VCaP (cell line): ENCODE measurements at regions not wholly inside any gene's neighbourhood (a gene's known extent, or its start where the extent isn't known, plus 50 kb on each side); places are given as distances from the start of the nearest gene placed in this dataset.

Experiments
- H3K27ac ChIP-seq: fragments of 450-650 bp; 2 replicates; pipeline ENCODE4 v1.5.1; 2017
- TF ChIP-seq, protein P1 (sequence below): fragments of 450-650 bp; conservative IDR thresholded peaks from 2 replicates; pipeline ENCODE4 v1.5.1; 2017; ENCODE audit warnings: mild to moderate bottlenecking, moderate library complexity

DNA sequence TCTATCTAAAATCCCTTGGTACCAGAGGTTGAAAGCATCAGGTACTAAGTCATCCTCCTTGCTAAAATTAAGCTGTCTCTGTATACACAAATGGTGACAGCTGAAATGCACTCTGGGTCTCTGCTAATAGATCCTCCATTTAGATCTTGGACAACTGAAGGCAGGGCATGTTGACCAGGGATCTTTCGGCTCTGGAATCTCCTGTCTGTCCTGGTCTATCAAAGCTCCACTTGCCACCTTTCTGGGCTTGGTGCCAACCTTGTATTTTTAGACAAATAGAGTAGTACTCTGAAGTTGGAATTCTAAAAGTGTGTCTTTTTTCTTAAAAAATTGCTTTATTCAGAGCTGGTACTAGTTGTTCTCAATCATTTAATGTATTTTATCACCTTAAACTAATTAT is 135.2 kb upstream of the HMHB1 start:
- TF ChIP-seq, protein P1, sequence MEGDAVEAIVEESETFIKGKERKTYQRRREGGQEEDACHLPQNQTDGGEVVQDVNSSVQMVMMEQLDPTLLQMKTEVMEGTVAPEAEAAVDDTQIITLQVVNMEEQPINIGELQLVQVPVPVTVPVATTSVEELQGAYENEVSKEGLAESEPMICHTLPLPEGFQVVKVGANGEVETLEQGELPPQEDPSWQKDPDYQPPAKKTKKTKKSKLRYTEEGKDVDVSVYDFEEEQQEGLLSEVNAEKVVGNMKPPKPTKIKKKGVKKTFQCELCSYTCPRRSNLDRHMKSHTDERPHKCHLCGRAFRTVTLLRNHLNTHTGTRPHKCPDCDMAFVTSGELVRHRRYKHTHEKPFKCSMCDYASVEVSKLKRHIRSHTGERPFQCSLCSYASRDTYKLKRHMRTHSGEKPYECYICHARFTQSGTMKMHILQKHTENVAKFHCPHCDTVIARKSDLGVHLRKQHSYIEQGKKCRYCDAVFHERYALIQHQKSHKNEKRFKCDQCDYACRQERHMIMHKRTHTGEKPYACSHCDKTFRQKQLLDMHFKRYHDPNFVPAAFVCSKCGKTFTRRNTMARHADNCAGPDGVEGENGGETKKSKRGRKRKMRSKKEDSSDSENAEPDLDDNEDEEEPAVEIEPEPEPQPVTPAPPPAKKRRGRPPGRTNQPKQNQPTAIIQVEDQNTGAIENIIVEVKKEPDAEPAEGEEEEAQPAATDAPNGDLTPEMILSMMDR = no peak
- H3K27ac ChIP-seq = no peak overlapping the region

DNA sequence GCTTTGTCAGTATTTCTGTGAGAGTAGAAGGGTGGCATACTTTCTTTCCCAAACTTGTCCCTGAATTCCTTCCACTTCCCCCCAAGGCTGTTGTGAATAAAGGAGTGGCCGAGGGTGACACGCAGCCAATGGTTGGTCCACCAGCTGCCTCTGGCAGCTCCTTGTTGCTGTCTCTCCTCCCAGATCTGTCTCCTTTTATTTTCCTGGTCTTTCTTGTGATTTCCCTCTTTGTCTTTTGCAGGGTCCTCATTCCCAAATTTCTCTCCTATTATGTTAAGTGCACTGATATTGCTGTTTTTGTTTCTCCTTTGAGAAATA is 137.5 kb upstream of the HMHB1 start:
- TF ChIP-seq, protein P1 = no peak
- H3K27ac ChIP-seq = peak overlapping the region; percentile 27

DNA sequence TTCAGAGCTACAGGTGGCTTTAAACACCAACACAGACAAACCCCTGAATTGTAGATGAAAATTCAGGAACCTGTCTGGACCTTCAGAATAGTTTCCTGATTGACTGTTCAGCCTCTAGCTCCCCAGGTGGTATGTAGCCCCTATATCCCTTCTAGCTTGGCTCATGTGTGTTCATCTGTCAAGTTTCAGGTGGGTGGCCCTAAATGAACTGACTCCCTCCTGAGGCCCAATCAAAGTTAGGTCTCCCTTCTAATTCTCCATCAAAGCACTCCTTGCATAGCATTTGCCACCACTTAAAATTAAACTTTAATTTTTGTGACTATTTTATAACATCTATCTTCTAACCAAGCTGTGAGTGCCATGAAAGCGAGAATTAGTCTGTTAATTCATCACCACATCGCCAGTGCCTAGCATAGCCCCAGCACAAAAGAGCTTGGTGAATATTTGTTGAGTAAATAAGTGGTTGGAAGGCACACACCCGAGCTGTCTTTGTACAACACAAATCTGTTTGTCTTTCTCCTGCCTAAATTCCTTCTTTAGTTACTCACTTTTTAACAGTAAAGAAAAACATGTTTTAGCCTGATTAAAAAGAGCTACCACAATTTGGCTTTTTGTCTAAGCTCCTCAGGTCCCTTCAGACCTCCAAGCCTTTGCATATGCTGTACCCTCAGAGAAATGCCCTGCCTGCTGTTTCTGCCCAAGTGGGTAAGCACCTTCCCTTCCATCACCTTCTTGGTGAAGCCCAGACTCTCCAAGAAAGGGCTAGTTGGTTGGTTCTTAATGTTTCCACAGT is 138.1 kb upstream of the HMHB1 start:
- peak overlapping the region; percentile 27 for H3K27ac ChIP-seq
- TF ChIP-seq, protein P1 = no peak

DNA sequence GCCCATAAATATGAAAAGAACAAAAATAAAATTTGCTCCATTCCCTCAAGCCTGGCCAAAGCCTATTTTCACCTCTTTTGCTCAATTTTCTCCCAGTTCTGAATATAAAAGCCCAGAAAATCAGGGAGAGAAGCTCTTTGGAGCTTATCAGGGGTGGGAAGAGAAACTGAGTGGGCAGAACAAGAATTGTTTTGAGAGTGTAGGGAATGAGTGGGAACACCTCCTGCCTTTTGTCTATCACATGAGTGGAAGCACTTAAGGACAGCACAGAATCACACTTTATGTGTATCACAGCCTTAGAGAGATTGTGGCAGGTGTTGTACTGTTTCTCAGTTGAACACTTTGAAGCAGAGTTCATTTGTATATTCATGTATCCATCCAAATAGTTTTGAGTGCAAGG is 139.2 kb upstream of the HMHB1 start:
- TF ChIP-seq, protein P1 = no peak
- H3K27ac ChIP-seq = no peak overlapping the region

DNA sequence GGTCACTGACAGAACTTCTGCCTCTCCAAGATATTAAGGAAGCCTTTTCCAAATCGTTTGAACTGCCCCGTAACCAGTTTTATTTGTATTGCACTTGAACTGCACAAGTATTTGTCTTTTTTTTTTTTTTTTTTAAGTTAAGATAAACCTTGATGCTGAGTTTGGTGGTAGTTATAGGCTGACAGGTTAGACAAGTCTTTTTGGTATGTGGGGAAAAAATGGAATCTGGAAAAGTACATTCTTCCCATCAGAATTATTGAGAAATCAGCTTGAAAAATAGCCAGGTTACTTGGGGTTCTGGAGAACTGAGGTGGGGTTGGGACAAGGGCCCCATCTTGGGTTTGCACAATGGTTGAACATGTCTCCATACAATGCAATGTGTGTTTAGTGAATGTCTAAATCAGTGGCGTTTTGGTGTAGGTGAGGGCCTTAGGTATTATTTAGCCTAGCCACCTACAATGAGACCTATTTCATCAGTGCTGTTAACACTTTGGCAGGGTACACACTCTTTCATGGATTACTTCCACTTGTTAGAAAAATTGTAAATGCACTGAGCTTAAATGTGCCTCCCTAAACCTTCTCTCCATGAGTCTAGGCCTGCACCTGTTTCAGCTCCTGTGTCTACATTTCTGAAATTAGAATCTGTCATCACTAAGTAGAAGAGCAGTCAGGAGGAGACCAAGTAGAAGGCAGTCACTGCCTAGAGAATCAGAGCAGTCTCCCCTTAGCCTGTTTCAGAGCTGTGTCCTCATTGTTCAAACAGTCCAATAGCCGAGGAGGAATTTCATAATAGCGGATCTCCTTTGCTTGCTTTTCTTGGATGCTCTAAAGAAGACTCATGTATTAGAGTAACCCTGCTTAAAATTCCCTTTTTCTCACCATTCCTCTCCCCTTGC is 140.0 kb upstream of the HMHB1 start:
- no peak overlapping the region for H3K27ac ChIP-seq
- TF ChIP-seq, protein P1 = no peak

DNA sequence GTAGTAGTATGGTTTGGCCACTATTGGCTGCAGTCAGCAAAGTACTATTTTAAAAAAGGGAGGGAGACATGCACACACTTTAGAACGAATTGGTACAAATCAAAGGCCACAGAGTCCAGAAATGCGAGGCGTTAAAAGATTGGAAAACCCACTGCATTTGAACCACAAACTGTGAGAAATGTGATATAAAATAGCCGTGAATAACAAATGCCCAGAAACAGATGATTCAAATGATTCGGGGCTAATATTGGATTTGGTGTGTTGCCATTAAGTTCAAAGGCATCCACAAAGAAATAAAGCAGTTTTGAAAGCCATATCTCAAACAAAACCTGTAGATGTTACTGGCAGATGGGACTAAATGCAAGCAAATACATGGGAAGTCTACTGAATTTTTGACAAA is 140.9 kb upstream of the HMHB1 start:
- TF ChIP-seq, protein P1 = no peak
- H3K27ac ChIP-seq = no peak overlapping the region

DNA sequence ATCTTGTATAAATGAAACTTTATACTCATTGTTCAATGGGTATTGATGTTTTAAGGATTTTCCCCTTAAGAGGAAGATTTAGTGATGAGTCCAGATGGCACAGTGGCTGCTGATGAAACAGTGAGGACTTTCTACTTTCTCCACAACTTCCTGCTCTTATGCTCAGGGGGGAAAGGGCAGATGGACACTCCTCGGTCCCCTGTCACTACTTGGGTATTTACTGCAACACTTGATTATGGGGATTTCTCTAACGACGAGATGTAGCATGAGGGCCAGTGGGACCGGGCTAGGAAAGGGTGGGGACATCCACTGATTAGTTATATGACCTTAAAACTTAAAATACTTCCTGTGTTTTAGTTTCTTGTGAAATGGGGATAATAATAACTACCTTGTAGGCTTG is 146.1 kb upstream of the HMHB1 start:
- H3K27ac ChIP-seq = no peak overlapping the region
- TF ChIP-seq, protein P1 = no peak
